A549 (cell line): ENCODE measurements at regions not wholly inside any gene's neighbourhood (a gene's known extent, or its start where the extent isn't known, plus 50 kb on each side); places are given as distances from the start of the nearest gene placed in this dataset.

Experiments
- ATAC-seq, 2 experiments: fragments of 200-7000 bp in 1 of 2; fragments of >200 bp in 1 of 2; cut with Nextera tagmentation in 1 of 2; cut with Tn5 transposase in 1 of 2; 3 replicates each; pipeline versions ENCODE4 v1.8.0 to v1.9.1; 2018 to 2020; ENCODE audit warnings: mild to moderate bottlenecking in 1 of 2, moderate library complexity in 1 of 2
- CTCF ChIA-PET: fragments of 300-600 bp; sonication (Branson Sonifier 250); formaldehyde crosslinking; extraction: SDS; loops from one replicate; lab custom pipeline; 2021; ENCODE audit warnings: antibody characterized with exemption, inconsistent platforms; lab: Yijun Ruan, JAX
- POLR2A ChIA-PET: fragments of 350-600 bp; formaldehyde crosslinking; extraction: SDS; loops from one replicate; lab custom pipeline; 2021; ENCODE audit warnings: antibody characterized with exemption, inconsistent platforms; lab: Yijun Ruan, JAX
- DNase-seq, 2 experiments: peaks; one replicate each; pipeline versions ENCODE4 v3.0.0 to v3.0.0-alpha.2; 2011 to 2016; ENCODE audit warnings: low read depth in 1 of 2, low spot score in 1 of 2
- FAIRE-seq: peaks from 2 replicates; lab custom pipeline; 2011; peaks lifted over from hg19 to GRCh38; lab: Jason Lieb, UNC
- H3K27ac ChIP-seq, 2 experiments: fragments of >200 bp; sonication (Bioruptor Twin); formaldehyde crosslinking; 3 replicates each; pipeline ENCODE4 v1.5.1; 2016 to 2017
- H3K4me1 ChIP-seq: fragments of >200 bp; sonication (Bioruptor Twin); formaldehyde crosslinking; 3 replicates; pipeline ENCODE4 v1.6.1; 2016
- H3K4me2 ChIP-seq: fragments of >200 bp; sonication (Bioruptor Twin); formaldehyde crosslinking; 3 replicates; pipeline ENCODE4 v1.6.1; 2016
- H3K4me3 ChIP-seq: fragments of >200 bp; sonication (Bioruptor Twin); formaldehyde crosslinking; 3 replicates; pipeline ENCODE4 v1.5.1; 2016
- H3K9me3 ChIP-seq: fragments of >200 bp; sonication (Bioruptor Twin); formaldehyde crosslinking; 3 replicates; pipeline ENCODE4 v1.6.1; 2016
- CHD2 ChIP-seq: fragments of 150-350 bp; IDR thresholded peaks from 2 replicates; pipeline ENCODE4 v1.6.1; 2014; ENCODE audit warnings: low read length; ENCODE audit not compliant: partially characterized antibody
- CHD4 ChIP-seq: fragments of 200-600 bp; sonication (generic); IDR thresholded peaks from 2 replicates; pipeline ENCODE4 v1.6.1; 2016; ENCODE audit warnings: antibody characterized with exemption, mild to moderate bottlenecking, borderline replicate concordance
- EHMT2 ChIP-seq: fragments of 200-600 bp; sonication (generic); IDR thresholded peaks from 2 replicates; pipeline ENCODE4 v1.6.1; 2016; ENCODE audit warnings: antibody characterized with exemption, low read depth, mild to moderate bottlenecking, moderate library complexity
- ESRRA ChIP-seq: fragments of 150-350 bp; IDR thresholded peaks from 2 replicates; pipeline ENCODE4 v1.6.1; 2014; ENCODE audit warnings: mild to moderate bottlenecking, low read length, borderline replicate concordance
- FOSL2 ChIP-seq, 2 experiments: fragments of 450-650 bp in 1 of 2; fragments of >200 bp in 1 of 2; sonication (Bioruptor Twin) in 1 of 2; formaldehyde crosslinking; IDR thresholded peaks; 2 replicates each; pipeline versions ENCODE4 v1.5.0 to v1.6.1; 2016 to 2020; ENCODE audit warnings: mild to moderate bottlenecking in 1 of 2, moderate library complexity in 1 of 2
- HES2 ChIP-seq: fragments of >200 bp; sonication (Bioruptor Twin); formaldehyde crosslinking; IDR thresholded peaks from 2 replicates; pipeline ENCODE4 v1.6.1; 2016
- HOXB13 ChIP-seq: fragments of 250-450 bp; sonication (Bioruptor Pico); IDR thresholded peaks from 2 replicates; pipeline ENCODE4 v1.5.0; 2020; ENCODE audit warnings: low read depth, mild to moderate bottlenecking, moderate library complexity
- POLR2A ChIP-seq: IDR thresholded peaks from 2 replicates; pipeline ENCODE4 v1.6.1; 2012; ENCODE audit warnings: mild to moderate bottlenecking, low read length
- POLR2AphosphoS2 ChIP-seq: conservative IDR thresholded peaks from 2 replicates; pipeline ENCODE4 v1.6.1; 2012; ENCODE audit warnings: low read length, improper control_type of control experiment, inconsistent platforms
- RARB ChIP-seq: fragments of 250-450 bp; sonication (Bioruptor Pico); IDR thresholded peaks from 2 replicates; pipeline ENCODE4 v1.8.0; 2021; ENCODE audit warnings: mild to moderate bottlenecking, moderate library complexity
- RCOR1 ChIP-seq: fragments of 150-350 bp; IDR thresholded peaks from 2 replicates; pipeline ENCODE4 v1.6.1; 2014; ENCODE audit warnings: antibody characterized with exemption, low read length, low read depth
- RFX5 ChIP-seq: fragments of 450-650 bp; IDR thresholded peaks from 2 replicates; pipeline ENCODE4 v1.7.1; 2014; ENCODE audit warnings: antibody characterized with exemption, mild to moderate bottlenecking, moderate library complexity
- SREBF2 ChIP-seq: fragments of 450-650 bp; IDR thresholded peaks from 2 replicates; pipeline ENCODE4 v1.6.1; 2014; ENCODE audit warnings: mild to moderate bottlenecking, moderate library complexity
- TP53 ChIP-seq: fragments of 250-450 bp; sonication (Bioruptor Pico); IDR thresholded peaks from 2 replicates; pipeline ENCODE4 v1.5.0; 2021; ENCODE audit warnings: mild to moderate bottlenecking, moderate library complexity
- ZC3H11A ChIP-seq: fragments of 450-650 bp; IDR thresholded peaks from 2 replicates; pipeline ENCODE4 v1.6.1; 2014; ENCODE audit warnings: antibody characterized with exemption, mild to moderate bottlenecking
- ZFP36 ChIP-seq: fragments of 450-650 bp; IDR thresholded peaks from 2 replicates; pipeline ENCODE4 v1.6.1; 2014; ENCODE audit warnings: borderline replicate concordance; ENCODE audit not compliant: partially characterized antibody
- ZSCAN20 ChIP-seq: fragments of 250-450 bp; sonication (Bioruptor Pico); IDR thresholded peaks from 2 replicates; pipeline ENCODE4 v1.8.0; 2022; ENCODE audit warnings: mild to moderate bottlenecking, moderate library complexity
- WGBS: methylation state at CpG from one replicate; pipeline ENCODE4 v1.1.6; 2017; ENCODE audit errors: missing lambda C conversion rate; 5-methylcytosine and 5-hydroxymethylcytosine counted together
- TF ChIP-seq, protein P1 (sequence below): fragments of 150-350 bp; IDR thresholded peaks from 2 replicates; pipeline ENCODE4 v1.6.1; 2014; ENCODE audit warnings: low read depth, mild to moderate bottlenecking, low read length
- TF ChIP-seq, protein P2 (sequence below): fragments of 200-600 bp; sonication (generic); IDR thresholded peaks from 2 replicates; pipeline ENCODE4 v1.6.1; 2016; ENCODE audit warnings: antibody characterized with exemption, mild to moderate bottlenecking, moderate library complexity
- TF ChIP-seq, protein P3 (sequence below): fragments of >200 bp; sonication (Bioruptor Twin); formaldehyde crosslinking; IDR thresholded peaks from 3 replicates; pipeline ENCODE4 v1.6.1; 2016
- TF ChIP-seq, protein P4 (sequence below): IDR thresholded peaks from 2 replicates; pipeline ENCODE4 v1.6.1; 2012
- TF ChIP-seq, protein P5 (sequence below): IDR thresholded peaks from 2 replicates; pipeline ENCODE4 v1.6.1; 2012

DNA sequence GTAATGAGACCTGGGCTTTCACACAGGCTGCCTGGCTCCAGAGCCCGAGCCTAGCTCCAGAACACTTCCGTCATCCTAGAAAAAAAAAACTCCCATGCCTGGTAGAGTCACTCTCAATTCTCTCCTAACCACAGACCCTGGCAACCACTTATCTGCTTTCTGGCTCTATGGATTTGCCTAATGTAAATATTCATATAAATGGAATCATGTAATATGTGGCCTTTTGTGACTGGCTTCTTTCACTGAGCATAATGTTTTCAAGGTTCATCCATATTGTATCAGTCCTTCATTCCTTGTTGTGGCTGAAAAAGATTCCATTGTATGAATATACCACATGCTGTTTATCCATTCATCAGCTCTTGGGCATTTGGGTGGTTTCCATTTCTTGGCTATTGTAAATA, 167.7 kb upstream of the MKLN1 start:
- no peak for DNase-seq

DNA sequence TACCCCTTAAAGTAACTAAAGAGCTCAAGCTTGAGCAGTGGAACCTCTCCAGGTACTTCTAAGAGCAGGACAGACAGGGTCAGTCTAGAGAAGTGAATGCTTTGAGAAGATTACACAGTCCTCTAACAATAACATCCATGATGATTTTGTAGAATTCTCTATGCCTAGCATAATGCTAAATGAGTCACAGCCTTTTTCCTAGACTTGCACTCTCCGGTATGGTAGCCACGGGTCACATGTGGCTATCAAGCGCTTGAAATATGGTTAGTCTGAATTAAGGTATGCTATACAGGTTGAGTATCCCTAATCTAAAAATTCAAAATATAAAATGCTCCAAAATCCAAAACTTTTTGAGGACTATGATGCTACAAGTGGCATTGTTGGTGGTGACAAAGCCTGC, 166.6 kb upstream of the MKLN1 start:
- DNase-seq (no peak), ATAC-seq (no peak), FAIRE-seq (no peak)
- ChIA-PET POLR2A (no interaction called here), CTCF (no interaction called here)
- WGBS, result 71% methylated on average over 3 of the region's 3 CpGs
- Histone ChIP-seq H3K9me3 (no peaks in the 10 kb centered on the region), H3K4me3 (no peak overlapping the region), H3K27ac (peak overlapping the region; percentile 85 to 87), H3K4me2 (no peak overlapping the region; the same call in 2 of the 3 replicates), H3K4me1 (peaks cover 82% of the 10 kb centered on the region)
- TF ChIP-seq CHD2, result no peak
- no peak for TF ChIP-seq CHD4
- TF ChIP-seq ESRRA, result no peak
- TF ChIP-seq RARB, result no peak
- TF ChIP-seq, protein P1, sequence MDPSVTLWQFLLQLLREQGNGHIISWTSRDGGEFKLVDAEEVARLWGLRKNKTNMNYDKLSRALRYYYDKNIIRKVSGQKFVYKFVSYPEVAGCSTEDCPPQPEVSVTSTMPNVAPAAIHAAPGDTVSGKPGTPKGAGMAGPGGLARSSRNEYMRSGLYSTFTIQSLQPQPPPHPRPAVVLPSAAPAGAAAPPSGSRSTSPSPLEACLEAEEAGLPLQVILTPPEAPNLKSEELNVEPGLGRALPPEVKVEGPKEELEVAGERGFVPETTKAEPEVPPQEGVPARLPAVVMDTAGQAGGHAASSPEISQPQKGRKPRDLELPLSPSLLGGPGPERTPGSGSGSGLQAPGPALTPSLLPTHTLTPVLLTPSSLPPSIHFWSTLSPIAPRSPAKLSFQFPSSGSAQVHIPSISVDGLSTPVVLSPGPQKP, result no peak

More for the DNA sequence above, 167.7 kb upstream of the MKLN1 start:
- CTCF ChIA-PET, result interaction anchor here (1.4 kb wide), 2 partner anchors 10 to 14 kb away, joined by 3 to 6 read pairs; no protein-coding TSS in a partner anchor
- no peaks in the 10 kb centered on the region for H3K9me3 ChIP-seq
- POLR2A ChIA-PET, result interaction anchor here (0.9 kb wide), 1 partner anchor 50 kb away, joined by 4 read pairs; no protein-coding TSS in a partner anchor
- no peak for FAIRE-seq
- H3K4me3 ChIP-seq, result no peak overlapping the region
- peaks cover 78% of the 10 kb centered on the region for H3K4me1 ChIP-seq
- 66% methylated on average over 2 of the region's 2 CpGs for WGBS
- H3K4me2 ChIP-seq, result peak overlapping the region; percentile 25; the same call in 2 of the 3 replicates
- TF ChIP-seq, protein P2, sequence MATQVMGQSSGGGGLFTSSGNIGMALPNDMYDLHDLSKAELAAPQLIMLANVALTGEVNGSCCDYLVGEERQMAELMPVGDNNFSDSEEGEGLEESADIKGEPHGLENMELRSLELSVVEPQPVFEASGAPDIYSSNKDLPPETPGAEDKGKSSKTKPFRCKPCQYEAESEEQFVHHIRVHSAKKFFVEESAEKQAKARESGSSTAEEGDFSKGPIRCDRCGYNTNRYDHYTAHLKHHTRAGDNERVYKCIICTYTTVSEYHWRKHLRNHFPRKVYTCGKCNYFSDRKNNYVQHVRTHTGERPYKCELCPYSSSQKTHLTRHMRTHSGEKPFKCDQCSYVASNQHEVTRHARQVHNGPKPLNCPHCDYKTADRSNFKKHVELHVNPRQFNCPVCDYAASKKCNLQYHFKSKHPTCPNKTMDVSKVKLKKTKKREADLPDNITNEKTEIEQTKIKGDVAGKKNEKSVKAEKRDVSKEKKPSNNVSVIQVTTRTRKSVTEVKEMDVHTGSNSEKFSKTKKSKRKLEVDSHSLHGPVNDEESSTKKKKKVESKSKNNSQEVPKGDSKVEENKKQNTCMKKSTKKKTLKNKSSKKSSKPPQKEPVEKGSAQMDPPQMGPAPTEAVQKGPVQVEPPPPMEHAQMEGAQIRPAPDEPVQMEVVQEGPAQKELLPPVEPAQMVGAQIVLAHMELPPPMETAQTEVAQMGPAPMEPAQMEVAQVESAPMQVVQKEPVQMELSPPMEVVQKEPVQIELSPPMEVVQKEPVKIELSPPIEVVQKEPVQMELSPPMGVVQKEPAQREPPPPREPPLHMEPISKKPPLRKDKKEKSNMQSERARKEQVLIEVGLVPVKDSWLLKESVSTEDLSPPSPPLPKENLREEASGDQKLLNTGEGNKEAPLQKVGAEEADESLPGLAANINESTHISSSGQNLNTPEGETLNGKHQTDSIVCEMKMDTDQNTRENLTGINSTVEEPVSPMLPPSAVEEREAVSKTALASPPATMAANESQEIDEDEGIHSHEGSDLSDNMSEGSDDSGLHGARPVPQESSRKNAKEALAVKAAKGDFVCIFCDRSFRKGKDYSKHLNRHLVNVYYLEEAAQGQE, result no peak
- TF ChIP-seq ZC3H11A (no peak), EHMT2 (no peak), SREBF2 (no peak), HOXB13 (CRISPR knock-in tag) (no peak), POLR2AphosphoS2 (no peak), FOSL2 (IDR thresholded peaks at IDR 0.05) (no peak), FOSL2 (CRISPR knock-in tag; IDR thresholded peaks at IDR 0.05) (0 out of 2 replicates have a peak, but pooled peaks have one; percentile 13)
- TF ChIP-seq, all 56 proteins: peak for 1
- ATAC-seq, result no peak
- H3K27ac ChIP-seq, result peak overlapping the region; percentile 85 to 87

DNA sequence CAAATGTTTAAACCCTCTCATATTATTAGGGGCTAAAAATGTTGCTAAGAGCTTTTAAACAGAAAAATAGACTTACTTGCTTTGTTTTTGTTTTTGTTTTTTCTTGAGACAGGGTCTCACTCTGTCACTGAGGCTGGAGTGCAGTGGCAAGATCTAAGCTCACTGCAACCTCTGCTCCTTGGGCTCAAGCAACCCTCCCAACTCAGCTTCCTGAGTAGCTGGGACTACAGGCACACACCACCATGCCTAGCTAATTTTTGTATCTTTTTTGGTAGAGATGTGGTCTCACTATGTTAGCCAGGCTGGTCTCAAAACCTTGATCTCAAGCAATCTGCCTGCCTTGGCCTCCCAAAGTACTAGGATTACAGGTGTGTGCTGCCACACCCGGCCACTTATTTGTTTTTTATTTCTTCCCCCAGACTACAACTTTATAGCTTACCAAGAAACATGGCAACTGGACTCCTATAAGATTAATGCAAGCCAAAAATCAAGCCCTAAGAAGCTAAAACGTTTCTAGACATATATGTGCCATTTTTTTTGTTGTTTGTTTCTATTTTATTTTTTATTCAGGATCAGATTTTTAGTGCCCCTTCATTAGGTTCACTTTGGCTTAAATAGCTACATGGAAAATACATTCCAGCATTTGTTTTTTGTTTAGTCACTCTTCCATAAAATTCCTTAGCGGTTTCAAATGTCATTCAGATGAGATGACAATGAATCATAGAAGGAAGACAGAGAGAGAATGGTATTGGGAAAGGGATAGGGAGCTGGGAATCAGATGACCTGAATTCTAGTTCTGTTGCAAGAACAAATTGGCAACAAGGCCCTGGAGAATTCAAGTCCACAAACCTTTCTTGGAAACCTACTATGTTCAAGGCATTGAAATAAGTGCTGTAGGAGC, 163.4 kb upstream of the MKLN1 start:
- 3% methylated on average over 3 of the region's 3 CpGs for WGBS
- Histone ChIP-seq H3K4me1 (peaks cover 75% of the 10 kb centered on the region), H3K9me3 (no peaks in the 10 kb centered on the region), H3K4me2 (peak overlapping the region; percentile 75), H3K4me3 (peak overlapping the region; percentile 32), H3K27ac (peak overlapping the region; percentile 93 to 94)
- peak; percentile 96 for FAIRE-seq
- peak; percentile 84 to 97 for ATAC-seq
- POLR2A ChIA-PET, result interaction anchor here (1.1 to 3.4 kb wide), 7 partner anchors 9 to 163 kb away, joined by 3 to 52 read pairs (median 13); partner anchors contain the start of gene MKLN1
- CTCF ChIA-PET, result interaction anchor here (1.0 to 2.6 kb wide), 11 partner anchors 7 to 259 kb away, joined by 3 to 11 read pairs (median 5); no protein-coding TSS in a partner anchor
- DNase-seq, result peak; percentile 86 to 96
- TF ChIP-seq SREBF2 (no peak), RCOR1 (no peak), RARB (no peak; the same call in 1 of the 2 replicates), TP53 (CRISPR knock-in tag) (0 out of 2 replicates have a peak, but pooled peaks have one; percentile 65), ESRRA (no peak), ZFP36 (no peak), POLR2A (no peak), ZSCAN20 (peak; percentile 59; the same call in 1 of the 2 replicates), RFX5 (no peak), HES2 (0 out of 2 replicates have a peak, but pooled peaks have one; percentile 63)
- TF ChIP-seq, protein P3, sequence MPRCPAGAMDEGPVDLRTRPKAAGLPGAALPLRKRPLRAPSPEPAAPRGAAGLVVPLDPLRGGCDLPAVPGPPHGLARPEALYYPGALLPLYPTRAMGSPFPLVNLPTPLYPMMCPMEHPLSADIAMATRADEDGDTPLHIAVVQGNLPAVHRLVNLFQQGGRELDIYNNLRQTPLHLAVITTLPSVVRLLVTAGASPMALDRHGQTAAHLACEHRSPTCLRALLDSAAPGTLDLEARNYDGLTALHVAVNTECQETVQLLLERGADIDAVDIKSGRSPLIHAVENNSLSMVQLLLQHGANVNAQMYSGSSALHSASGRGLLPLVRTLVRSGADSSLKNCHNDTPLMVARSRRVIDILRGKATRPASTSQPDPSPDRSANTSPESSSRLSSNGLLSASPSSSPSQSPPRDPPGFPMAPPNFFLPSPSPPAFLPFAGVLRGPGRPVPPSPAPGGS, result peak; percentile 85; the same call in 2 of the 3 replicates
- TF ChIP-seq, protein P4, sequence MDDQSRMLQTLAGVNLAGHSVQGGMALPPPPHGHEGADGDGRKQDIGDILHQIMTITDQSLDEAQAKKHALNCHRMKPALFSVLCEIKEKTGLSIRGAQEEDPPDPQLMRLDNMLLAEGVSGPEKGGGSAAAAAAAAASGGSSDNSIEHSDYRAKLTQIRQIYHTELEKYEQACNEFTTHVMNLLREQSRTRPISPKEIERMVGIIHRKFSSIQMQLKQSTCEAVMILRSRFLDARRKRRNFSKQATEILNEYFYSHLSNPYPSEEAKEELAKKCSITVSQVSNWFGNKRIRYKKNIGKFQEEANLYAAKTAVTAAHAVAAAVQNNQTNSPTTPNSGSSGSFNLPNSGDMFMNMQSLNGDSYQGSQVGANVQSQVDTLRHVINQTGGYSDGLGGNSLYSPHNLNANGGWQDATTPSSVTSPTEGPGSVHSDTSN, result 0 out of 2 replicates have a peak, but pooled peaks have one; percentile 26
- TF ChIP-seq, protein P5, sequence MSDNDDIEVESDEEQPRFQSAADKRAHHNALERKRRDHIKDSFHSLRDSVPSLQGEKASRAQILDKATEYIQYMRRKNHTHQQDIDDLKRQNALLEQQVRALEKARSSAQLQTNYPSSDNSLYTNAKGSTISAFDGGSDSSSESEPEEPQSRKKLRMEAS, result peak; percentile 55; the same call in 1 of the 2 replicates
